Liver (tissue), 8 donors: ENCODE measurements at regions not wholly inside any gene's neighbourhood (a gene's known extent, or its start where the extent isn't known, plus 50 kb on each side); places are given as distances from the start of the nearest gene placed in this dataset.
"Not testable (repeated sequence)": the region's sequence is repeated elsewhere in the genome, so short reads cannot be mapped to it uniquely, and the experiment has no call there.

Experiments used
- DNase-seq: peaks from one replicate; pipeline ENCODE4 v3.0.0-alpha.2; 2017; ENCODE audit warnings: low spot score
- H3K27ac ChIP-seq, 2 donors: one replicate each; pipeline ENCODE4 v1.7.0; 2013; ENCODE audit warnings: inconsistent platforms in 2 of 2, low read length in 2 of 2, control low read depth in 1 of 2, low read depth in 1 of 2, mild to moderate bottlenecking in 1 of 2
- H3K27me3 ChIP-seq, 4 donors: one replicate each; pipeline versions ENCODE4 v1.6.1 to v1.7.0; 2013; ENCODE audit warnings: low read length in 3 of 4, inconsistent platforms in 1 of 4, mild to moderate bottlenecking in 1 of 4, moderate library complexity in 1 of 4; ENCODE audit not compliant: control insufficient read depth in 4 of 4, insufficient read depth in 4 of 4
- H3K36me3 ChIP-seq, 4 donors: one replicate each; pipeline versions ENCODE4 v1.6.1 to v1.7.0; 2013; ENCODE audit warnings: low read length in 3 of 4, mild to moderate bottlenecking in 3 of 4, low read depth in 1 of 4, moderate library complexity in 1 of 4; ENCODE audit not compliant: control insufficient read depth in 4 of 4, insufficient read depth in 3 of 4
- H3K4me1 ChIP-seq, 4 donors: one replicate each; pipeline versions ENCODE4 v1.6.1 to v1.7.0; 2013; ENCODE audit warnings: low read length in 3 of 4, mild to moderate bottlenecking in 3 of 4, moderate library complexity in 1 of 4; ENCODE audit not compliant: control insufficient read depth in 4 of 4, insufficient read depth in 4 of 4
- H3K4me3 ChIP-seq, 3 donors: one replicate each; pipeline versions ENCODE4 v1.6.1 to v1.7.0; 2013; ENCODE audit warnings: low read length in 3 of 3, control low read depth in 1 of 3, low read depth in 1 of 3, mild to moderate bottlenecking in 1 of 3
- H3K9ac ChIP-seq, 2 donors: one replicate each; pipeline ENCODE4 v1.7.0; 2013; ENCODE audit warnings: low read length in 2 of 2, mild to moderate bottlenecking in 2 of 2, moderate library complexity in 2 of 2, control low read depth in 1 of 2, low read depth in 1 of 2
- H3K9me3 ChIP-seq, 4 donors: one replicate each; pipeline versions ENCODE4 v1.6.1 to v1.7.0; 2013; ENCODE audit warnings: low read length in 3 of 4; ENCODE audit not compliant: control insufficient read depth in 4 of 4
- FOXA1 ChIP-seq: IDR thresholded peaks from 2 replicates; pipeline ENCODE4 v1.6.1; 2016; ENCODE audit warnings: antibody characterized with exemption
- FOXA2 ChIP-seq: IDR thresholded peaks from 2 replicates; pipeline ENCODE4 v1.6.1; 2016; ENCODE audit warnings: antibody characterized with exemption
- GABPA ChIP-seq, 2 donors: IDR thresholded peaks in 1 of 2; conservative IDR thresholded peaks in 1 of 2; 2 replicates each; pipeline ENCODE4 v1.6.1; 2016; ENCODE audit warnings: antibody characterized with exemption in 2 of 2, mild to moderate bottlenecking in 1 of 2, moderate library complexity in 1 of 2
- HNF4A ChIP-seq, 2 donors: conservative IDR thresholded peaks; 2 replicates each; pipeline ENCODE4 v1.6.1; 2016; ENCODE audit warnings: antibody characterized with exemption in 2 of 2, mild to moderate bottlenecking in 2 of 2
- HNF4G ChIP-seq: IDR thresholded peaks from 2 replicates; pipeline ENCODE4 v1.6.1; 2016; ENCODE audit warnings: antibody characterized with exemption
- NR2F2 ChIP-seq: IDR thresholded peaks from 2 replicates; pipeline ENCODE4 v1.6.1; 2016; ENCODE audit warnings: antibody characterized with exemption
- RXRA ChIP-seq, 2 donors: IDR thresholded peaks; 2 replicates each; pipeline ENCODE4 v1.6.1; 2017 to 2018; ENCODE audit warnings: antibody characterized with exemption in 2 of 2, mild to moderate bottlenecking in 1 of 2
- TAF1 ChIP-seq: conservative IDR thresholded peaks from 2 replicates; pipeline ENCODE4 v1.6.1; 2016; ENCODE audit warnings: antibody characterized with exemption, mild to moderate bottlenecking
- YY1 ChIP-seq: IDR thresholded peaks from 2 replicates; pipeline ENCODE4 v1.6.1; 2016; ENCODE audit warnings: antibody characterized with exemption, mild to moderate bottlenecking
- WGBS: extraction: QIAGEN DNeasy Blood & Tissue Kit; methylation state at CpG from one replicate; pipeline ENCODE4 v1.1.7; 2013; 5-methylcytosine and 5-hydroxymethylcytosine counted together
- TF ChIP-seq, protein P1 (sequence below): IDR thresholded peaks from 2 replicates; pipeline ENCODE4 v1.6.1; 2016; ENCODE audit warnings: antibody characterized with exemption
- TF ChIP-seq, protein P2 (sequence below): fragments of 150-350 bp; IDR thresholded peaks from 2 replicates; pipeline ENCODE4 v1.5.1; 2017; ENCODE audit warnings: improper control_type of control experiment, low read depth, low read length; ENCODE audit not compliant: missing input control
- donor health status: healthy.
- donor health status: healthy.
- donor health status: healthy.
- donor health status: healthy.
- donor health status: healthy.

DNA sequence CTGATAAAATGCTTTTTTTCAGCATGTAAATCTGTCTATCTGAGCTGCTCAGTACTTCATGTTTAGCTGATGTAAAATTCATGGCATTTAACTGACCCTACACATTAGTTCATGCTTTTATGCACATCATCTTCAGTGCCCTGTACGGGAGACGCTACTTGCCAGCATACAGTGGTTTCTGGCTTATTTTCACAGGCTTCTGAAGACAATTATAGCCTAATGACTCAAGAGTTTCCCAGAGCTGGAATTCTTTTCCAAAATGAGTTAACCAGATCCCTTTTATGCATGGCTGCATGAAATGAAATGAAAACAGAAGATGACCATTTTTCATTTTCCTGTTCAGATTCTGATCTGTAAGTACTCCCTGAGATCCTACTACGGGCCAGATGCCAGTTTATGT is 1061.5 kb downstream of the ROBO2 start:
- DNase-seq: no peak
- Histone ChIP-seq H3K36me3 (no peaks in the 10 kb centered on the region), H3K9me3 (no peaks in the 10 kb centered on the region), H3K27me3 (no peaks in the 10 kb centered on the region), H3K4me3 (no peak overlapping the region), H3K4me1 (no peaks in the 10 kb centered on the region), H3K9ac (no peak overlapping the region), H3K27ac (no peak overlapping the region)
- TF ChIP-seq, protein P1, sequence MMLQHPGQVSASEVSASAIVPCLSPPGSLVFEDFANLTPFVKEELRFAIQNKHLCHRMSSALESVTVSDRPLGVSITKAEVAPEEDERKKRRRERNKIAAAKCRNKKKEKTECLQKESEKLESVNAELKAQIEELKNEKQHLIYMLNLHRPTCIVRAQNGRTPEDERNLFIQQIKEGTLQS: no peak
- no peak for TF ChIP-seq NR2F2
- TF ChIP-seq HNF4G: no peak
- no peak for TF ChIP-seq HNF4A (conservative IDR thresholded peaks at IDR 0.05)
- TF ChIP-seq, protein P2, sequence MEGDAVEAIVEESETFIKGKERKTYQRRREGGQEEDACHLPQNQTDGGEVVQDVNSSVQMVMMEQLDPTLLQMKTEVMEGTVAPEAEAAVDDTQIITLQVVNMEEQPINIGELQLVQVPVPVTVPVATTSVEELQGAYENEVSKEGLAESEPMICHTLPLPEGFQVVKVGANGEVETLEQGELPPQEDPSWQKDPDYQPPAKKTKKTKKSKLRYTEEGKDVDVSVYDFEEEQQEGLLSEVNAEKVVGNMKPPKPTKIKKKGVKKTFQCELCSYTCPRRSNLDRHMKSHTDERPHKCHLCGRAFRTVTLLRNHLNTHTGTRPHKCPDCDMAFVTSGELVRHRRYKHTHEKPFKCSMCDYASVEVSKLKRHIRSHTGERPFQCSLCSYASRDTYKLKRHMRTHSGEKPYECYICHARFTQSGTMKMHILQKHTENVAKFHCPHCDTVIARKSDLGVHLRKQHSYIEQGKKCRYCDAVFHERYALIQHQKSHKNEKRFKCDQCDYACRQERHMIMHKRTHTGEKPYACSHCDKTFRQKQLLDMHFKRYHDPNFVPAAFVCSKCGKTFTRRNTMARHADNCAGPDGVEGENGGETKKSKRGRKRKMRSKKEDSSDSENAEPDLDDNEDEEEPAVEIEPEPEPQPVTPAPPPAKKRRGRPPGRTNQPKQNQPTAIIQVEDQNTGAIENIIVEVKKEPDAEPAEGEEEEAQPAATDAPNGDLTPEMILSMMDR: no peak
- WGBS: 63% methylated on average over 3 of the region's 3 CpGs

DNA sequence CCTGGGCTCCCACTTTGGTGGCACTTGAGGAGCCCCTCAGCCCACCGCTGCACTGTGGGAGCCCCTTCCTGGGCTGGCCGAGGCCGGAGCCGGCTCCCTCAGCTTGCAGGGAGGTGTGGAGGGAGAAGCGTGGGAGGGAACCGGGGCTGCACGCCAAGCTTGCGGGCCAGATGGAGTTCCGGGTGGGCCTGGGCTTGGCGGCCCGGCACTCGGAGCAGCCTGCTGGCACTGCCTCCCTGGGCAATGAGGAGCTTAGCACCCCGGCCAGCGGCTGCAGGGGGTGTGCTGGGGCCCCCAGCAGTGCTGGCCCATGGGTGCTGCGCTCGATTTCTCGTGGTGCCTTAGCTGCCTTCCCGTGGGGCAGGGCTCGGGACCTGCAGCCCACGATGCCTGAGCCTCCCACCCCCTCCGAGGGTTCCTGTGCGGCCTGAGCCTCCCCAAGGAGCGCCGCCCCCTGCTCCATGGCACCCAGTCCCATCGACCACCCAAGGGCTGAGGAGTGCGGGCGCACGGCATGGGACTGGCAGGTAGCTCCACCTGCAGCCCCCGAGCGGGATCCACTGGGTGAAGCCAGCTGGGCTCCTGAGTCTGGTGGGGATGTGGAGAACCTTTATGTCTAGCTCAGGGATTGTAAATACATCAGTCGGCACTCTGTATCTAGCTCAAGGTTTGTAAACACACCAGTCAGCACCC is 1068.5 kb downstream of the ROBO2 start:
- not testable (repeated sequence) for H3K27ac ChIP-seq, H3K27me3 ChIP-seq, H3K9me3 ChIP-seq, H3K4me3 ChIP-seq, H3K4me1 ChIP-seq, H3K36me3 ChIP-seq, H3K9ac ChIP-seq, DNase-seq
- WGBS: 95% methylated on average over 31 of the region's 31 CpGs

DNA sequence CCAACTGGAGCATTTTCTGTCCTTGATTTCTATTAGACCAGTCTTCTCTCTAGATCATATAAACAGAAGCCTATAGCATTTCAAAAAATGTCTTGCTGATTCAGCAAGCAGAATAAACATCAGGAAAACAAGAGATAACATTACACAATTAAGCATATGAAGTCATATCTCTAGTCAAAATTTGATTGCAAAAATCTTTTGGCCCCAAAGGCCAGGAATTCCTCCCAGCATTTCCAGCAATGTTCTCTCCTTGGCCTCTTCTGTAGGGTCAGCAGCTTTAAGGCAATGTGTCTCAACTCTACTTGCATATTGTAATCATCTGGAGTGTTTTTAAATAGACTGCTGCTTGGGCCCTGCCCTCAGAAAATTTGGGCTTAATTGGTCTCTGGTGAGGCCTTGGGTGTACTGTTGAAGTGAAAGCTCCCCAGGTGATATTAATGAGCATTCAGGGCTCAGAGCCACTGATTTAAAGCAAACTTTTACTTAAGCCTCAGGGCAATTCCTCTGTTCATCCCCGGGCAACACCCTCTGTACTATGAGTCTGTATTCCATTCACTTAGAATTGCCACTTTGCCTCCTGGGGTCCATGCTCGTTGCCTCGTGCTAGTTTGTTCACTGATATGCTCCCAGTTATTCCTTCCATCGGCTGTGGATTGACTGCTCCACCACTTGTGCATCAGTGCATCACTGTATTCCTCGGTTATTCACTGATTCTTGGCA is 1072.6 kb downstream of the ROBO2 start:
- H3K4me1 ChIP-seq: no peaks in the 10 kb centered on the region
- DNase-seq: no peak
- H3K27ac ChIP-seq: no peak overlapping the region
- no peaks in the 10 kb centered on the region for H3K27me3 ChIP-seq
- no peak overlapping the region for H3K9ac ChIP-seq
- H3K4me3 ChIP-seq: no peak overlapping the region
- TF ChIP-seq NR2F2: peak; percentile 87
- no peak for TF ChIP-seq YY1
- H3K9me3 ChIP-seq: no peaks in the 10 kb centered on the region
- WGBS: 78% methylated on average over 5 of the region's 5 CpGs
- no peaks in the 10 kb centered on the region for H3K36me3 ChIP-seq

DNA sequence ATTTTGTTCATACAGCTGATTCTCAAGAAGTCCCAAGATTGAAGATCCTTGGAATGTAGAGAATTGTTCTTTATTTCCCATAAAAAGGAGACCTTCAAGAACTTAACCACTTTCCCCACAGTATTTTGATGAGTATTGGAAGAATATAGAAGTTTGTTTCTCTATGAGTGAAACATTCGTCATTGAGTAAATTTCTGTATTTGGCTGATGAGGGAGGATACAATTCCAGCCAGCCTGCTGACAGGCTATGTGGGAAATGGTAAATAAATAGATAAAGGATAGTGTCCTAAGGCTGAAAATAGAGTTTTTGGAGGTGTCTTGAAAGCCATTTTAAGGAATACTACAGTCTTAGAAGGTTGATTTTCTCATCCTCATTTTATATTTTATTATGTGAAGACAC is 1076.1 kb downstream of the ROBO2 start:
- WGBS: 80% methylated on average over 1 of the region's 1 CpG
- Histone ChIP-seq H3K9me3 (no peaks in the 10 kb centered on the region), H3K27ac (no peak overlapping the region), H3K9ac (no peak overlapping the region), H3K4me3 (no peak overlapping the region), H3K4me1 (no peaks in the 10 kb centered on the region), H3K27me3 (no peaks in the 10 kb centered on the region), H3K36me3 (no peaks in the 10 kb centered on the region)
- no peak for DNase-seq
- TF ChIP-seq TAF1 (no peak), GABPA (IDR thresholded peaks at IDR 0.05 in 1 of 2, conservative IDR thresholded peaks at IDR 0.05 in 1 of 2) (no peak), FOXA2 (no peak), FOXA1 (no peak), RXRA (IDR thresholded peaks at IDR 0.05) (no peak)
- TF ChIP-seq, protein P1: no peak
